ENCODE measurements at regions not wholly inside any gene's neighbourhood (a gene's known extent, or its start where the extent isn't known, plus 50 kb on each side); places are given as distances from the start of the nearest gene placed in this dataset.

DNA sequence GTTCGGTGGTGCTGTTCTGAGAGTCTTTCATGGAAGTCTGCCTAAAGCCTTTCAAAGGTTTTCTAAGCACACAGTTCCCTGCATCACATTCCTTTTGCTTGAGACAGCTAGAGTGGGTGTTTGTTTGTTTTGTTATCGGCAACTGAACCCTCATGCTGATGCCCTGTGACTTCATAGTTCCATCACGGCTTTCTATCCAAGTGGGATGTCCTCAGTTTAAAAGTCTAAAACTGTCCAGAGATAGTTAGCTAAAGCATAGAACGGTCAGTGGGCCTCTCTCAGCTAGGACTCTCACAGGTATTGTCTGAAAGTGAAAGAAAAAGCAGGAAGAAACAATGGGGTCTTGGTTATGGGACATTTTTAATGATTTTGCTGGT is 337.3 kb downstream of the OSR1 start:
- Histone ChIP-seq H3K27ac (ENCODE audit: insufficient read depth, low read depth, low read length) (no peak overlapping the region), H3K36me3 (ENCODE audit: control insufficient read depth in 2 of 2, extremely low read depth in 1 of 2, insufficient read depth in 2 of 2, low read length in 2 of 2) (no peaks in the 10 kb centered on the region), H3K9me1 (replicated peaks; ENCODE audit: control insufficient read depth, extremely low read depth, insufficient read depth, low read length) (no peaks in the 10 kb centered on the region), H3K9ac (replicated peaks; ENCODE audit: extremely low read depth, insufficient read depth, low read length) (no peak overlapping the region), H4K20me1 (replicated peaks; ENCODE audit: control insufficient read depth, extremely low read depth, insufficient read depth, low read length) (no peaks in the 10 kb centered on the region), H3K79me2 (ENCODE audit: control insufficient read depth, insufficient read depth, low read length) (no peaks in the 10 kb centered on the region), H3K4me3 (replicated peaks in 1 of 3; ENCODE audit: insufficient read depth in 1 of 3, low read depth in 1 of 3, low read length in 3 of 3) (no peak overlapping the region), H3K27me3 (ENCODE audit: control insufficient read depth in 2 of 2, insufficient read depth in 2 of 2, low read length in 2 of 2) (no peaks in the 10 kb centered on the region), H3K4me2 (ENCODE audit: insufficient read depth, low read length) (no peak overlapping the region), H3K4me1 (ENCODE audit: control insufficient read depth, extremely low read depth, insufficient read depth, low read length) (no peaks in the 10 kb centered on the region), H2AFZ (ENCODE audit: low read depth, low read length) (no peak overlapping the region), H3K9me3 (replicated peaks; ENCODE audit: control insufficient read depth, insufficient read depth, low read length) (no peaks in the 10 kb centered on the region)
- intact Hi-C loops (cut with micrococcal nuclease) = no loop called here
- dilution Hi-C loops (cut with MboI; ENCODE audit: extremely low pct_ligation_motif_present, low sequenced_read_pairs) = no loop called here
- no peak for DNase-seq (ENCODE audit: low read depth, low spot score)
- no peak for FAIRE-seq
- ChIA-PET POLR2A (no interaction called here), CTCF (no interaction called here)
- BruUV-seq (replicated peaks) = no TSS peak
- no peak for TF ChIP-seq POLR2AphosphoS5 (IDR thresholded peaks at IDR 0.05; ENCODE audit: insufficient read depth, low read depth, low read length)
- TF ChIP-seq GATA2 (IDR thresholded peaks at IDR 0.05; ENCODE audit: insufficient read depth, insufficient read length, low read depth, low read length) = no peak
- TF ChIP-seq JUN (IDR thresholded peaks at IDR 0.05; ENCODE audit: borderline replicate concordance, insufficient read depth, insufficient read length, low read depth) = no peak
- TF ChIP-seq, protein P1, sequence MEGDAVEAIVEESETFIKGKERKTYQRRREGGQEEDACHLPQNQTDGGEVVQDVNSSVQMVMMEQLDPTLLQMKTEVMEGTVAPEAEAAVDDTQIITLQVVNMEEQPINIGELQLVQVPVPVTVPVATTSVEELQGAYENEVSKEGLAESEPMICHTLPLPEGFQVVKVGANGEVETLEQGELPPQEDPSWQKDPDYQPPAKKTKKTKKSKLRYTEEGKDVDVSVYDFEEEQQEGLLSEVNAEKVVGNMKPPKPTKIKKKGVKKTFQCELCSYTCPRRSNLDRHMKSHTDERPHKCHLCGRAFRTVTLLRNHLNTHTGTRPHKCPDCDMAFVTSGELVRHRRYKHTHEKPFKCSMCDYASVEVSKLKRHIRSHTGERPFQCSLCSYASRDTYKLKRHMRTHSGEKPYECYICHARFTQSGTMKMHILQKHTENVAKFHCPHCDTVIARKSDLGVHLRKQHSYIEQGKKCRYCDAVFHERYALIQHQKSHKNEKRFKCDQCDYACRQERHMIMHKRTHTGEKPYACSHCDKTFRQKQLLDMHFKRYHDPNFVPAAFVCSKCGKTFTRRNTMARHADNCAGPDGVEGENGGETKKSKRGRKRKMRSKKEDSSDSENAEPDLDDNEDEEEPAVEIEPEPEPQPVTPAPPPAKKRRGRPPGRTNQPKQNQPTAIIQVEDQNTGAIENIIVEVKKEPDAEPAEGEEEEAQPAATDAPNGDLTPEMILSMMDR (IDR thresholded peaks at IDR 0.05; ENCODE audit: extremely low read depth in 1 of 2, insufficient read depth in 1 of 2, low read depth in 1 of 2, low read length in 2 of 2) = no peak

- no peak overlapping the region for H3K27ac ChIP-seq (ENCODE audit: insufficient read depth, low read depth, low read length)
- H2AFZ ChIP-seq (ENCODE audit: low read depth, low read length) = no peak overlapping the region
- dilution Hi-C loops (cut with MboI; ENCODE audit: extremely low pct_ligation_motif_present, low sequenced_read_pairs) (no loop called here), intact Hi-C loops (cut with micrococcal nuclease) (no loop called here)
- H3K79me2 ChIP-seq (ENCODE audit: control insufficient read depth, insufficient read depth, low read length) = no peaks in the 10 kb centered on the region
- no peaks in the 10 kb centered on the region for H3K4me1 ChIP-seq (ENCODE audit: control insufficient read depth, extremely low read depth, insufficient read depth, low read length)
- ChIA-PET CTCF (no interaction called here), POLR2A (no interaction called here)
- H4K20me1 ChIP-seq (replicated peaks; ENCODE audit: control insufficient read depth, extremely low read depth, insufficient read depth, low read length) = no peaks in the 10 kb centered on the region
- BruUV-seq (replicated peaks) = no TSS peak
- no peaks in the 10 kb centered on the region for H3K27me3 ChIP-seq (ENCODE audit: control insufficient read depth in 2 of 2, insufficient read depth in 2 of 2, low read length in 2 of 2)
- DNase-seq (ENCODE audit: low read depth, low spot score) (no peak), FAIRE-seq (no peak)
- H3K9ac ChIP-seq (replicated peaks; ENCODE audit: extremely low read depth, insufficient read depth, low read length) = no peak overlapping the region
- no peak overlapping the region for H3K4me3 ChIP-seq (replicated peaks in 1 of 3; ENCODE audit: insufficient read depth in 1 of 3, low read depth in 1 of 3, low read length in 3 of 3)
- no peak for TF ChIP-seq EZH2 (IDR thresholded peaks at IDR 0.05; ENCODE audit: borderline replicate concordance, low read depth, low read length, severe bottlenecking)
- TF ChIP-seq POLR2AphosphoS5 (IDR thresholded peaks at IDR 0.05; ENCODE audit: insufficient read depth, low read depth, low read length) = no peak
- no peak for TF ChIP-seq GATA2 (IDR thresholded peaks at IDR 0.05; ENCODE audit: insufficient read depth, insufficient read length, low read depth, low read length)
- TF ChIP-seq, protein P1 (IDR thresholded peaks at IDR 0.05; ENCODE audit: extremely low read depth in 1 of 2, insufficient read depth in 1 of 2, low read depth in 1 of 2, low read length in 2 of 2) = no peak
- no peak for TF ChIP-seq FOS (IDR thresholded peaks at IDR 0.05; ENCODE audit: borderline replicate concordance, insufficient read depth, low read length)
- no peak for TF ChIP-seq JUN (IDR thresholded peaks at IDR 0.05; ENCODE audit: borderline replicate concordance, insufficient read depth, insufficient read length, low read depth)
- TF ChIP-seq, protein P2, sequence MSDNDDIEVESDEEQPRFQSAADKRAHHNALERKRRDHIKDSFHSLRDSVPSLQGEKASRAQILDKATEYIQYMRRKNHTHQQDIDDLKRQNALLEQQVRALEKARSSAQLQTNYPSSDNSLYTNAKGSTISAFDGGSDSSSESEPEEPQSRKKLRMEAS (IDR thresholded peaks at IDR 0.05; ENCODE audit: insufficient read depth, insufficient read length) = no peak
- no peak for TF ChIP-seq POLR2A (IDR thresholded peaks at IDR 0.05; ENCODE audit: low read depth, low read length)
- TF ChIP-seq MYC (IDR thresholded peaks at IDR 0.05; ENCODE audit: low read depth, low read length) = no peak
- H3K36me3 ChIP-seq (ENCODE audit: control insufficient read depth in 2 of 2, extremely low read depth in 1 of 2, insufficient read depth in 2 of 2, low read length in 2 of 2) = no peaks in the 10 kb centered on the region
- no peaks in the 10 kb centered on the region for H3K9me3 ChIP-seq (replicated peaks; ENCODE audit: control insufficient read depth, insufficient read depth, low read length)
- H3K4me2 ChIP-seq (ENCODE audit: insufficient read depth, low read length) = no peak overlapping the region
- H3K9me1 ChIP-seq (replicated peaks; ENCODE audit: control insufficient read depth, extremely low read depth, insufficient read depth, low read length) = no peaks in the 10 kb centered on the region
Observed at GRCh38 chr2:19020144-19021099, 338.0 kb downstream of the OSR1 start.

Data from endothelial cell of umbilical vein (primary cell).